Muscle layer of colon (tissue), 2 donors: ENCODE measurements at regions not wholly inside any gene's neighbourhood (a gene's known extent, or its start where the extent isn't known, plus 50 kb on each side); places are given as distances from the start of the nearest gene placed in this dataset.

ENCODE experiments used
- H3K27ac ChIP-seq: one replicate; pipeline ENCODE4 v1.7.0; 2013; ENCODE audit warnings: low read depth, mild to moderate bottlenecking, low read length, moderate library complexity
- H3K27me3 ChIP-seq, 2 donors: one replicate each; pipeline ENCODE4 v1.7.0; 2013; ENCODE audit warnings: low read length in 2 of 2, mild to moderate bottlenecking in 2 of 2; ENCODE audit not compliant: insufficient read depth in 2 of 2, control insufficient read depth in 1 of 2
- H3K36me3 ChIP-seq: one replicate; pipeline ENCODE4 v1.7.0; 2013; ENCODE audit warnings: mild to moderate bottlenecking, low read length; ENCODE audit not compliant: insufficient read depth
- H3K4me1 ChIP-seq: one replicate; pipeline ENCODE4 v1.7.0; 2013; ENCODE audit warnings: mild to moderate bottlenecking, low read length; ENCODE audit not compliant: insufficient read depth
- H3K4me3 ChIP-seq, 2 donors: one replicate each; pipeline ENCODE4 v1.7.0; 2013; ENCODE audit warnings: low read length in 2 of 2, low read depth in 1 of 2, mild to moderate bottlenecking in 1 of 2, moderate library complexity in 1 of 2
- H3K9ac ChIP-seq: one replicate; pipeline ENCODE4 v1.7.0; 2013; ENCODE audit warnings: low read length
- H3K9me3 ChIP-seq: one replicate; pipeline ENCODE4 v1.7.0; 2013; ENCODE audit warnings: mild to moderate bottlenecking, low read length
- donor health status: abdominal sarcoma.
- donor health status: Adenocarcinoma of cecum.

DNA sequence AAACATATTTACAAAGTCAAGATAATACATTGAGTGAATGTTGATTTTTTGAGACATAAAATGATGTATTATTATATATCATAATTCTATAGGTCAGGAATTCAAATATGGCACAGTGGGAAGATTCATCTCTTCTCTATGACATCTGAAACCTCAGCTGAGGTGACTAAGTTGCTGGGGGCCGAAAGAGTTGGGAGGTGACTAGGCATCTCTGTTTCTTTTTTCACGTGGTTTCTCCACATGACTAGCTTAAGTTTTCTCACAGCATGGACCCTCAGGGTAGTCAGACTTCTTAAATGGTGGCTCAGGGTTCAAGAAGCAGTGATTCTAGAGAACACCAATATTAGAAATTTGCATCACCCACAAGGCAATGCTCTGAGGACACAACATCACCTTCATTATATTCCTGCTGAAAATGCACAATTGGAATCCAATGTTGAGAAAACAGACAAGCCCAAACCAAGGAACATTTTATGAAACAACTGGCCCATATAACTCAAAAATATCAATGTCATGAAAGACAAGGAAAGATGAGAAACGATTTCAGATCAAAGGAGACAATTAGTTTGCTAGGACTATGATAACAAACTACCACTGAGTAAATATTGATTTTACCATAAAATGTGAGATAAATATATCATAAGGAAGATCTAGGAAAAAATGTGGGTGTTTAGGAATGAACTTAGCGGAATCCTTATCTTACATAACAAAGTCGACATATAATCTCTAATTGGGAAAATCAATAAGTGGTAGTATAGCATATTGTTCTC lies 273.3 kb upstream of the IRAK1BP1 start:
- no peak overlapping the region for H3K4me3 ChIP-seq

DNA sequence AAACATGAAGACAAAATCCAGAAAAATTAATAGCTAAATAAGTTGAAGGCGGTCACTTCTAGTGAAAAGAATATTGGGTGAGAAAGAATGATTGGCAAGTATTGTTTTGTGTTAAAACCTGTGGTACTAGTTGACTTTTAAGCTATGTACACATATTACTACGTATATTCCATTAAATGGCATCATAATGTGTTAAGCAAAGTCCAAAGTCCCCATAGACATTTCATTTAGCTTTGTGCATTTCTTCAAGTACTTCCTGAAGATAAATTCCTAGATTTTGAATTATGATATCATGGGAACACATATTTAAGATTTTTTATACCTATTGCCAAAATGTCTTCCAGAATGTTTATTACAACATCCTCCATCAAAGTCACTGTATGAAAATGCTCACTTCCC lies 272.7 kb upstream of the IRAK1BP1 start:
- Histone ChIP-seq H3K27me3 (no peaks in the 10 kb centered on the region), H3K9me3 (no peaks in the 10 kb centered on the region), H3K9ac (no peak overlapping the region), H3K4me3 (no peak overlapping the region), H3K27ac (no peak overlapping the region), H3K4me1 (no peaks in the 10 kb centered on the region), H3K36me3 (no peaks in the 10 kb centered on the region)

More for the DNA sequence above, 273.3 kb upstream of the IRAK1BP1 start:
- Histone ChIP-seq H3K9me3 (no peaks in the 10 kb centered on the region), H3K36me3 (no peaks in the 10 kb centered on the region), H3K9ac (no peak overlapping the region), H3K4me1 (no peaks in the 10 kb centered on the region), H3K27me3 (no peaks in the 10 kb centered on the region), H3K27ac (no peak overlapping the region)

DNA sequence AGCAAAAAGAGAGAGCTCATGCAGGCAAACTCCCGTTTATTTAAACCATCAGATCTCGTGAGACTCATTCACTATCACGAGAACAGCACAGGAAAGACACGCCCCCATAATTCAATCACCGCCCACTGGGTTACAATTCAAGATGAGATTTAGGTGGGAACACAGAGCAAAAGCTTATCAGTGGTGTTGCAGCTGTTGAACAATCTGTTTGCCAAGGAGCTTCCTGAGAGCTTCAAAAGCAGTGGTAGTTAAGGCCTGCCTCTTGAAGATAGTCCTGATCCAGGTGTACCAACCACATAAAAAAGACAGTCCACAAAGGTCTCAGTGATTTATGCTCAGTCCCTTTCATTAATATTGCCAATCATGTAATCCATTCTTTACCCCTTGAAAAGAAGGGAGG lies 269.4 kb upstream of the IRAK1BP1 start:
- no peak overlapping the region for H3K27ac ChIP-seq
- no peaks in the 10 kb centered on the region for H3K27me3 ChIP-seq
- no peak overlapping the region for H3K4me3 ChIP-seq
- H3K36me3 ChIP-seq = no peaks in the 10 kb centered on the region
- no peaks in the 10 kb centered on the region for H3K4me1 ChIP-seq
- H3K9me3 ChIP-seq = no peaks in the 10 kb centered on the region
- H3K9ac ChIP-seq = no peak overlapping the region

DNA sequence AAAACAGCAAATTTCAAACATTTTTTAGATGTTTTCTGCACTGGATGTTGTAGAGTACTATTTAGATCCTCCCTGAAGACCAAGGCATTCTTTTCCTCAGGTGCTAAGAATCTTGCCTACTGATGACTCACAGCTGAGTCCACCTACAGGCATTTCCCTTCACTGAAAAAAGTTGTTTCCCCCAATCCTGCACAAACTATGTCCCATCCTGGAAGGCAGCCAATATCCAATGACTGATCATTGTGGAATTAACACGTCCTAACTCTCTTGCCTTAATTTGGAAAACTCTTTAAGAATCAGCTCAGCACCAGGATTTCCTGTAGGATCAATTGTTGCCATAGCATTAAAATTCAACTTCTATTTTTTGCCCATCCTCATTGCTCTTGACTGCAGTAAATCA lies 268.4 kb upstream of the IRAK1BP1 start:
- no peak overlapping the region for H3K9ac ChIP-seq
- no peaks in the 10 kb centered on the region for H3K4me1 ChIP-seq
- no peaks in the 10 kb centered on the region for H3K27me3 ChIP-seq
- no peaks in the 10 kb centered on the region for H3K9me3 ChIP-seq
- H3K36me3 ChIP-seq = no peaks in the 10 kb centered on the region
- no peak overlapping the region for H3K4me3 ChIP-seq
- no peak overlapping the region for H3K27ac ChIP-seq

DNA sequence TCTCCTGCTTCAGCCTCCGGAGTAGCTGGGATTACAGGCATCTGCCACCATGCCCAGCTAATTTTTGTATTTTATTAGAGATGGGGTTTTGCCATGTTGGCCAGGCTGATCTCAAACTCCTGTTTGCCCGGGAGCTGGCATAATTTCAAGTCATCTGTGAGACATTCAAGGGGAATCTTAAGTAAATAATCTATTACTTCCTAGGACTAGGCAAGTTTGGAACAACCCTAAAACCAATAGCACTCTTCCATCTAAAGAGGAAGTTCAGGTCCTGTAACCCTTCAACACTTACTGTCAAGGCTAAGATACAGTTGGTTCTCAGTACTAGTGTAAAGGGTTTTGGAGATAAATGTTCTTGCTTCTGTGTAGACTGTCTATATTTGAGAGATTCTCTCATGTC lies 267.8 kb upstream of the IRAK1BP1 start:
- no peak overlapping the region for H3K27ac ChIP-seq
- H3K27me3 ChIP-seq = no peaks in the 10 kb centered on the region
- H3K4me3 ChIP-seq = no peak overlapping the region
- H3K9ac ChIP-seq = no peak overlapping the region
- H3K4me1 ChIP-seq = no peaks in the 10 kb centered on the region
- no peaks in the 10 kb centered on the region for H3K9me3 ChIP-seq
- no peaks in the 10 kb centered on the region for H3K36me3 ChIP-seq

DNA sequence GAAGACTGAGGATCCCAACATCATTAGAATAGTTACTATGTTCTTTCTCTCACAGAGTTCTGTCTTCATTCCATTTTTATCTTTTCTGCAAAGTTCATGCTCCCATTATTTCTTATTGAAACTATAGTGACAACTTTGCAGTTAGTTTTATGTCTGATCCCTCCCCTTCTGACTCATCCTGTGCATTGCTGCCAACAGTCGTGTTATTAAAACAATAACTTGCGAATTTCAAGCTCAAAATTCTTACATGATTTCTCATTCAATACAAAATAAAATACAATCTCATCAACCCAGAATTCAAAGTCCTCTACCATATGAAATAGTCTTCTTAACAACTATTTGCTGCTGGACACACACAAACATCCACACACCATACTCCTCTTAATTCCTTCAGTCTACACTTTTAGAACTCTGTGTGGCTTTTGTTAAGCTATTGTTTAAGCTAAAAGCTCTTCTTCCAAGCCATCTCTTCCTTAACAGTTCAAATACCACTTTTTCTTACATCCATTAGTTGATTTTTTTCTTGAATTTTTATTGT lies 261.4 kb upstream of the IRAK1BP1 start:
- Histone ChIP-seq H3K27me3 (no peaks in the 10 kb centered on the region), H3K36me3 (no peaks in the 10 kb centered on the region), H3K9ac (no peak overlapping the region), H3K27ac (no peak overlapping the region), H3K9me3 (no peaks in the 10 kb centered on the region), H3K4me1 (peaks cover 3% of the 10 kb centered on the region), H3K4me3 (no peak overlapping the region)

DNA sequence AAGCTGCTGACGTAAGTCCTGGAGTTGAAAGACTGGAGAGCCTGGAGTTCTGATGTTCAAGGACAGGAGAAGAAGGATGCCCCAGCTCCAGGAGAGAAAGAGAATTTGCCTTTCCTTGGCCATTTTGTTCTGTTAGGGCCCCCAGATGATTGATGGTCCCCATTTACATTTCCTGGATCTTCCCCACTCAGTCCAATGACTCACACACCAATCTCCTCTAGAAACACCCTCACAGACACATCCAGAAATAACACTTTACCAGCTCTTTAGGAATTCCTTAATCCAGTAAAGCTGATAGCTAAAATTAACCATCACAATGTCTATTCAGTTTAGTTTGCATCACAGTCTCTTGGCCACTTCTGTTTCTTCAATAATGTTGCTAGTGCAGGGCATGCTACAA lies 260.2 kb upstream of the IRAK1BP1 start:
- peaks cover 3% of the 10 kb centered on the region for H3K4me1 ChIP-seq
- H3K4me3 ChIP-seq = no peak overlapping the region
- no peak overlapping the region for H3K9ac ChIP-seq
- H3K9me3 ChIP-seq = no peaks in the 10 kb centered on the region
- no peaks in the 10 kb centered on the region for H3K36me3 ChIP-seq
- no peak overlapping the region for H3K27ac ChIP-seq
- no peaks in the 10 kb centered on the region for H3K27me3 ChIP-seq

DNA sequence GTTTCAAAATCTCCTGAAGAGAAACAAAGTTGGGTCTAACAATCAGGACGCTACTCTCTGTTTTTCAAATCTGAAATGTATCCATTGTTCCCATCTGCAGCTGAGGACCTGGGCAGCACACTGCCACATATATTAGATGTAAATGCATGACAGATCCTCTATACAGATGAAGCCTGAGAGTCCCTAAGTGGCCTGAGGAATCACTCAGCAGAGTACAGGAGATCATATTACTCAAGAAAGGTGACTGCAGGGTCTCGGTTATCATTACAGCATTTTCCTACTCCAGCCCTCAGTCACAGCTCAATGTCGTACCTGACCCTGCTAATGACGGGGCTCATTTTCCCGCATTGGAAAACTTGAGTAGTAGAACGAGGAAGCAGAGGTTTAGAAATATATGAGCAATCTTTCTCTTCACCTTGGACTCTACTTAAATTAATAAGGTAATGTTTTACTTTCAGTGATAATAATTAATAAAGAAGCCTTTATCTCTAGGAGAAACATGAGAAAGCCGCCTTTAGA lies 256.2 kb upstream of the IRAK1BP1 start:
- H3K27ac ChIP-seq = no peak overlapping the region
- H3K36me3 ChIP-seq = no peaks in the 10 kb centered on the region
- no peak overlapping the region for H3K4me3 ChIP-seq
- H3K27me3 ChIP-seq = no peaks in the 10 kb centered on the region
- H3K4me1 ChIP-seq = no peaks in the 10 kb centered on the region
- no peak overlapping the region for H3K9ac ChIP-seq
- H3K9me3 ChIP-seq = no peaks in the 10 kb centered on the region

DNA sequence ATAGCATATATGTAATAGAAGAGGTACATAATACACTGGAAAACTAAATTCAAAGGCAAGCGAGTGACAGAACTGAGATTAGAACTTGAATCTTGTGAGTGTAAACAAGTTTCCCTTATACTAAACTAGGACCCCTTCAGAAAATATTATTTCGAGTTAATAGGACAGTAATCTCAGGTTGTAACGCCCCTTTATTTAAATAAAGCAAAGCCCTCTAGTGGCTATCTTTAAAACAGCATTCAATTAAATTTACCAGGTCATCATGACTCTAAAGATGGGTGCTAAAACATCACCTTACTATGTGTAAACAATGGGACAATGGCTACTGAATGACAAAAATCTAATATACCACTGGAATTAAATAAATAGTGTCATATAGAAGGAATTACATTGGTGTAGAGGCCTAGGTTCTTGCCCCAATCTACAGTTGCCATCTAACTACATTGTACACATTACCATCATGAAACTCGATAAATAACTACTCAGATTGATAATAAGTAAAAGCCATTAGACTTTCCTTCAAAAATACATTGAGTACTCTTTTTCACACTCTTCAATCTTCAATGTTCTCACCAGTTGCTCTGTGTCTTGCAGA lies 255.4 kb upstream of the IRAK1BP1 start:
- no peak overlapping the region for H3K27ac ChIP-seq
- H3K9me3 ChIP-seq = no peaks in the 10 kb centered on the region
- H3K9ac ChIP-seq = no peak overlapping the region
- H3K4me1 ChIP-seq = no peaks in the 10 kb centered on the region
- no peak overlapping the region for H3K4me3 ChIP-seq
- H3K36me3 ChIP-seq = no peaks in the 10 kb centered on the region
- no peaks in the 10 kb centered on the region for H3K27me3 ChIP-seq

DNA sequence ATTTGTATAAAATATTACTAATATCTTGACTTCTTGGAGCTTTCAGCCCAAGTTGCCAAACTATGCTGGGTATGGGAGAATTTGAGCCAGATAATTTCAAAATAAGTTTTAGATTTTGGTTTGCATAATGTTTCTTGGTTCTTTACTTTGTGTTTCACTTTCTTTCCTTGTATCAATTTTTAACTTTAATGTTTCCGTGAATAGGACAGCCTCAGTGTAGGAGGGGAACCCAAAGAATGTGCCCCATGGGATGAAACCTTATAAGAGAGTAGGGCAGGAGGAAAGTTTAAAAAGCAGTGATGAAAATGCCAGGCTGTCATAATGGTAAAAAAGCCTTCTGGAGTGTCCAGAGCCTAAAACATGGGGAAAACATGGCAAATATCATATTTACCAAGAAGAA lies 252.4 kb upstream of the IRAK1BP1 start:
- no peaks in the 10 kb centered on the region for H3K9me3 ChIP-seq
- H3K27ac ChIP-seq = no peak overlapping the region
- no peak overlapping the region for H3K9ac ChIP-seq
- H3K27me3 ChIP-seq = no peaks in the 10 kb centered on the region
- H3K36me3 ChIP-seq = no peaks in the 10 kb centered on the region
- no peaks in the 10 kb centered on the region for H3K4me1 ChIP-seq
- H3K4me3 ChIP-seq = no peak overlapping the region

DNA sequence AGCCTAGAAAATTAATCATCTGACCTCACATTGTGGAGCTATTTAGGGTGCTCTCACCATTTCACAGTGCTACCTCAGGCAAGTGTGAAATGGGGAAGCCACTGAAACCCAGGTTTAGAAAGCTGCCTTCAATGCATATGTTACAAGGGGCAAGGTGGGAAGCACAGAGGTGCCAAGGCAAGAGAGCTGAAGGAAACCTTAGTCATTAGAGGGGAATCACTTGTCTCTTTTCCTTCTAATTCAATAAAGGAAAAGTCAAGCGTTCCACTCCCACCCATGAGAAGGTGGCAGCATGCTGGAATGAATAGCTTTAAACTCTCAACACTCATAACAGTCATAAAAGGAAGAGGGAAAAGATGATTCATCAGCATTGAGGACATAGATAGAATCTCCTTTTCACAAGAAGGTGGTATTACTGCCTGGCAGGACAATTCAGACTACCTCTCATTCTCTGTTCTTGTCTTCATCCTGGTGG lies 251.9 kb upstream of the IRAK1BP1 start:
- Histone ChIP-seq H3K4me3 (no peak overlapping the region), H3K27ac (no peak overlapping the region), H3K27me3 (no peaks in the 10 kb centered on the region), H3K36me3 (no peaks in the 10 kb centered on the region), H3K9me3 (no peaks in the 10 kb centered on the region), H3K4me1 (no peaks in the 10 kb centered on the region), H3K9ac (no peak overlapping the region)
